Keratinocyte (primary cell): ENCODE measurements at regions not wholly inside any gene's neighbourhood (a gene's known extent, or its start where the extent isn't known, plus 50 kb on each side); places are given as distances from the start of the nearest gene placed in this dataset.

Experiments
- DNase-seq: peaks from one replicate; pipeline ENCODE4 v3.0.0-alpha.2; 2011; ENCODE audit warnings: low read depth, missing footprints, low spot score
- FAIRE-seq: peaks from 2 replicates; lab custom pipeline; 2011; peaks lifted over from hg19 to GRCh38; lab: Jason Lieb, UNC
- H2AFZ ChIP-seq: 2 replicates; pipeline ENCODE4 v1.6.0; 2012; ENCODE audit warnings: low read length, control low read depth, inconsistent platforms; ENCODE audit not compliant: control insufficient read depth
- H3K27ac ChIP-seq: 2 replicates; pipeline ENCODE4 v1.5.1; 2011; ENCODE audit warnings: low read length; ENCODE audit not compliant: control insufficient read depth, insufficient read depth
- H3K27me3 ChIP-seq: 3 replicates; pipeline ENCODE4 v1.6.0; 2011; ENCODE audit warnings: low read length; ENCODE audit not compliant: control insufficient read depth, insufficient read depth; ENCODE audit errors: extremely low read depth
- H3K36me3 ChIP-seq, 2 experiments: 2 replicates in 1 of 2; 3 replicates in 1 of 2; pipeline ENCODE4 v1.5.1; 2011; ENCODE audit warnings: low read length in 2 of 2, mild to moderate bottlenecking in 1 of 2; ENCODE audit not compliant: control insufficient read depth in 2 of 2, insufficient read depth in 2 of 2; ENCODE audit errors: extremely low read depth in 1 of 2
- H3K4me1 ChIP-seq: 3 replicates; pipeline ENCODE4 v1.5.1; 2011; ENCODE audit warnings: low read length; ENCODE audit not compliant: control insufficient read depth, insufficient read depth; ENCODE audit errors: extremely low read depth
- H3K4me2 ChIP-seq: 3 replicates; pipeline ENCODE4 v1.6.0; 2011; ENCODE audit warnings: low read depth, low read length; ENCODE audit not compliant: control insufficient read depth, insufficient read depth; ENCODE audit errors: extremely low read depth
- H3K4me3 ChIP-seq, 3 experiments: fragments of 200-600 bp in 1 of 3; sonication (generic) in 1 of 3; 2 replicates in 2 of 3; 3 replicates in 1 of 3; pipeline ENCODE4 v1.5.1; 2011 to 2016; ENCODE audit warnings: low read length in 3 of 3, mild to moderate bottlenecking in 3 of 3, control low read depth in 2 of 3, inconsistent platforms in 1 of 3, low read depth in 1 of 3, mixed read lengths in 1 of 3, mixed run types in 1 of 3, moderate library complexity in 1 of 3; ENCODE audit not compliant: control insufficient read depth in 2 of 3, insufficient read depth in 2 of 3; ENCODE audit errors: extremely low read depth in 1 of 3
- H3K79me2 ChIP-seq: 2 replicates; pipeline ENCODE4 v1.6.0; 2012; ENCODE audit warnings: low read length; ENCODE audit not compliant: control insufficient read depth, insufficient read depth
- H3K9ac ChIP-seq: 3 replicates; pipeline ENCODE4 v1.6.0; 2011; ENCODE audit warnings: low read length; ENCODE audit not compliant: control insufficient read depth, insufficient read depth; ENCODE audit errors: extremely low read depth
- H3K9me1 ChIP-seq: 3 replicates; pipeline ENCODE4 v1.6.0; 2011; ENCODE audit warnings: low read length; ENCODE audit not compliant: control insufficient read depth, insufficient read depth; ENCODE audit errors: extremely low read depth
- H3K9me3 ChIP-seq: 2 replicates; pipeline ENCODE4 v1.5.1; 2012; ENCODE audit warnings: low read depth, low read length; ENCODE audit not compliant: control insufficient read depth
- H4K20me1 ChIP-seq: 3 replicates; pipeline ENCODE4 v1.6.0; 2011; ENCODE audit warnings: low read length; ENCODE audit not compliant: control insufficient read depth, insufficient read depth; ENCODE audit errors: extremely low read depth
- EZH2 ChIP-seq: IDR thresholded peaks from one replicate; pipeline ENCODE4 v1.6.1; 2012; ENCODE audit warnings: inconsistent platforms, mild to moderate bottlenecking, low read length, moderate library complexity
- dilution Hi-C: fragments of 300-500 bp; cut with MboI; formaldehyde crosslinking; loops from one replicate; pipeline ENCODE4 v1.7.0; 2020; ENCODE audit warnings: low sequenced_read_pairs; ENCODE audit not compliant: extremely low pct_ligation_motif_present
- TF ChIP-seq, protein P1 (sequence below), 3 experiments: IDR thresholded peaks in 1 of 3; conservative IDR thresholded peaks in 1 of 3; optimal IDR thresholded peaks in 1 of 3; 2 replicates in 2 of 3; 3 replicates in 1 of 3; pipeline versions ENCODE3 to v1.5.1; 2011; ENCODE audit warnings: low read length in 3 of 3, mild to moderate bottlenecking in 3 of 3, moderate library complexity in 2 of 3, control low read depth in 1 of 3, inconsistent platforms in 1 of 3; ENCODE audit not compliant: insufficient read depth in 2 of 3; ENCODE audit errors: extremely low read depth in 1 of 3

DNA sequence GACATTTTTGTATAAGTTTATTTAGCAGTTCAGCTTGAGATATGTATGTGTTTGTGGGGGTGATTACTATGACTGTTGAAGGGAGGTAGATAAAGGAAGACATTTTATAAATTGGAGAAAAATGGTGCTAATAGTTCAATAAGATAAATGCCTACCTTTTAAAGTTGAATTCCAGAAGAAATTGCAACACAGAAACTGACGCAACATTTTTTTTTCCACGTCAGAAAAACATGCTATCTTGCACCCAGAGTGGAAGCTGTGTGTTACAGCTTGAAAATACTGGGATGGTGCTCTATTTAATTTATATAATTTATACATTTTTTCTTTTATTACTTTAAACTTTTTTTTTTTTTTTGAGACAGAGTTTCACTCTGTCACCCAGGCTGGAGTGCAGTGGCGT is 171.7 kb downstream of the WNT5A start:
- H3K9me3 ChIP-seq: no peaks in the 10 kb centered on the region
- FAIRE-seq: no peak
- H3K4me2 ChIP-seq: no peak overlapping the region
- no peaks in the 10 kb centered on the region for H3K4me1 ChIP-seq
- no peaks in the 10 kb centered on the region for H3K36me3 ChIP-seq
- no peaks in the 10 kb centered on the region for H3K79me2 ChIP-seq
- no peak overlapping the region for H3K27ac ChIP-seq
- dilution Hi-C loops: no loop called here
- H3K4me3 ChIP-seq: no peak overlapping the region
- no peak for DNase-seq
- H3K9me1 ChIP-seq: no peaks in the 10 kb centered on the region
- H2AFZ ChIP-seq: no peak overlapping the region
- no peaks in the 10 kb centered on the region for H3K27me3 ChIP-seq
- H3K9ac ChIP-seq: no peak overlapping the region
- TF ChIP-seq, protein P1, sequence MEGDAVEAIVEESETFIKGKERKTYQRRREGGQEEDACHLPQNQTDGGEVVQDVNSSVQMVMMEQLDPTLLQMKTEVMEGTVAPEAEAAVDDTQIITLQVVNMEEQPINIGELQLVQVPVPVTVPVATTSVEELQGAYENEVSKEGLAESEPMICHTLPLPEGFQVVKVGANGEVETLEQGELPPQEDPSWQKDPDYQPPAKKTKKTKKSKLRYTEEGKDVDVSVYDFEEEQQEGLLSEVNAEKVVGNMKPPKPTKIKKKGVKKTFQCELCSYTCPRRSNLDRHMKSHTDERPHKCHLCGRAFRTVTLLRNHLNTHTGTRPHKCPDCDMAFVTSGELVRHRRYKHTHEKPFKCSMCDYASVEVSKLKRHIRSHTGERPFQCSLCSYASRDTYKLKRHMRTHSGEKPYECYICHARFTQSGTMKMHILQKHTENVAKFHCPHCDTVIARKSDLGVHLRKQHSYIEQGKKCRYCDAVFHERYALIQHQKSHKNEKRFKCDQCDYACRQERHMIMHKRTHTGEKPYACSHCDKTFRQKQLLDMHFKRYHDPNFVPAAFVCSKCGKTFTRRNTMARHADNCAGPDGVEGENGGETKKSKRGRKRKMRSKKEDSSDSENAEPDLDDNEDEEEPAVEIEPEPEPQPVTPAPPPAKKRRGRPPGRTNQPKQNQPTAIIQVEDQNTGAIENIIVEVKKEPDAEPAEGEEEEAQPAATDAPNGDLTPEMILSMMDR (optimal IDR thresholded peaks at IDR 0.05 in 1 of 3, IDR thresholded peaks at IDR 0.05 in 1 of 3, conservative IDR thresholded peaks at IDR 0.05 in 1 of 3; ENCODE audit: extremely low read depth in 1 of 3, insufficient read depth in 2 of 3, low read length in 3 of 3): no peak
- TF ChIP-seq EZH2: no peak
- no peaks in the 10 kb centered on the region for H4K20me1 ChIP-seq

DNA sequence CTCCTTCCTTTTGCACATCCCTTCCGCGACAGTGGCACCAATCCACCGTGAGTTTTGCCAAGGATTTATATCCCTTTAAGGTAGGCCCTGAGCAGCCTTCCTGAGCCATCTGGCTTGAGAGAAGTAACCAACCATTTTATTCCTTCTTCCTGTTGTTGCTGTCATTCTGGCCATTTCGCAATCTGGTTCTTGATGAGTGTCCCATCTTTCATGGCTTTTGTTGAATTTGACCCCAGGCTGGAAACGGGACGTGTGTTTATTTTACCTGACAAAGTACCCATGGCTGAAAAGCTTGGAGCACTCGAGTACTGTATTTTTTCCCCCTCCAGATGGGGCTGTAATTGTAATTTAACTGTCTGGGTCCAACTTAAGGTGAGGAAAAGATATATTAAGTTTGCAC is 173.4 kb downstream of the WNT5A start:
- H3K4me3 ChIP-seq: no peak overlapping the region
- H3K9me1 ChIP-seq: no peaks in the 10 kb centered on the region
- FAIRE-seq (no peak), DNase-seq (no peak)
- no peaks in the 10 kb centered on the region for H3K36me3 ChIP-seq
- no peak for TF ChIP-seq EZH2
- TF ChIP-seq, protein P1 (optimal IDR thresholded peaks at IDR 0.05 in 1 of 3, IDR thresholded peaks at IDR 0.05 in 1 of 3, conservative IDR thresholded peaks at IDR 0.05 in 1 of 3; ENCODE audit: extremely low read depth in 1 of 3, insufficient read depth in 2 of 3, low read length in 3 of 3): no peak
- no peak overlapping the region for H3K4me2 ChIP-seq
- no peaks in the 10 kb centered on the region for H3K27me3 ChIP-seq
- no peaks in the 10 kb centered on the region for H3K4me1 ChIP-seq
- H2AFZ ChIP-seq: no peak overlapping the region
- no peaks in the 10 kb centered on the region for H3K9me3 ChIP-seq
- no peak overlapping the region for H3K27ac ChIP-seq
- dilution Hi-C loops: no loop called here
- no peaks in the 10 kb centered on the region for H4K20me1 ChIP-seq
- H3K79me2 ChIP-seq: no peaks in the 10 kb centered on the region
- H3K9ac ChIP-seq: no peak overlapping the region
